Osteocyte (in vitro differentiated cells): ENCODE measurements at regions not wholly inside any gene's neighbourhood (a gene's known extent, or its start where the extent isn't known, plus 50 kb on each side); places are given as distances from the start of the nearest gene placed in this dataset.

ENCODE experiments used
- DNase-seq: peaks from one replicate; pipeline ENCODE4 v3.0.0; 2021; ENCODE audit warnings: mixed read lengths; ENCODE audit not compliant: unreplicated experiment; ENCODE audit errors: extremely low spot score
- H3K27ac Mint-ChIP-seq: one replicate; pipeline ENCODE4 v1.8.0; 2021; ENCODE audit warnings: mild to moderate bottlenecking, mixed read lengths; ENCODE audit not compliant: unreplicated experiment
- H3K27me3 Mint-ChIP-seq: one replicate; pipeline ENCODE4 v1.8.0; 2021; ENCODE audit warnings: mixed read lengths; ENCODE audit not compliant: unreplicated experiment
- H3K36me3 Mint-ChIP-seq: one replicate; pipeline ENCODE4 v1.8.0; 2021; ENCODE audit warnings: mixed read lengths; ENCODE audit not compliant: unreplicated experiment
- H3K4me1 Mint-ChIP-seq: one replicate; pipeline ENCODE4 v1.8.0; 2021; ENCODE audit warnings: mixed read lengths; ENCODE audit not compliant: unreplicated experiment
- H3K4me3 Mint-ChIP-seq: one replicate; pipeline ENCODE4 v1.8.0; 2021; ENCODE audit warnings: mild to moderate bottlenecking, moderate library complexity, mixed read lengths; ENCODE audit not compliant: unreplicated experiment
- H3K9me3 Mint-ChIP-seq: one replicate; pipeline ENCODE4 v1.8.0; 2021; ENCODE audit warnings: mixed read lengths; ENCODE audit not compliant: unreplicated experiment
- TF ChIP-seq, protein P1 (sequence below): fragments of 200-600 bp; sonication (generic); IDR thresholded peaks from 2 replicates; pipeline ENCODE4 v1.5.0; 2021; ENCODE audit warnings: antibody characterized with exemption, mild to moderate bottlenecking, moderate library complexity

- DNase-seq = no peak
- Mint-ChIP-seq H3K4me3 (no peak overlapping the region), H3K4me1 (no peaks in the 10 kb centered on the region), H3K9me3 (peaks cover 4% of the 10 kb centered on the region), H3K27me3 (no peaks in the 10 kb centered on the region), H3K36me3 (no peaks in the 10 kb centered on the region), H3K27ac (no peak overlapping the region)
- TF ChIP-seq, protein P1, sequence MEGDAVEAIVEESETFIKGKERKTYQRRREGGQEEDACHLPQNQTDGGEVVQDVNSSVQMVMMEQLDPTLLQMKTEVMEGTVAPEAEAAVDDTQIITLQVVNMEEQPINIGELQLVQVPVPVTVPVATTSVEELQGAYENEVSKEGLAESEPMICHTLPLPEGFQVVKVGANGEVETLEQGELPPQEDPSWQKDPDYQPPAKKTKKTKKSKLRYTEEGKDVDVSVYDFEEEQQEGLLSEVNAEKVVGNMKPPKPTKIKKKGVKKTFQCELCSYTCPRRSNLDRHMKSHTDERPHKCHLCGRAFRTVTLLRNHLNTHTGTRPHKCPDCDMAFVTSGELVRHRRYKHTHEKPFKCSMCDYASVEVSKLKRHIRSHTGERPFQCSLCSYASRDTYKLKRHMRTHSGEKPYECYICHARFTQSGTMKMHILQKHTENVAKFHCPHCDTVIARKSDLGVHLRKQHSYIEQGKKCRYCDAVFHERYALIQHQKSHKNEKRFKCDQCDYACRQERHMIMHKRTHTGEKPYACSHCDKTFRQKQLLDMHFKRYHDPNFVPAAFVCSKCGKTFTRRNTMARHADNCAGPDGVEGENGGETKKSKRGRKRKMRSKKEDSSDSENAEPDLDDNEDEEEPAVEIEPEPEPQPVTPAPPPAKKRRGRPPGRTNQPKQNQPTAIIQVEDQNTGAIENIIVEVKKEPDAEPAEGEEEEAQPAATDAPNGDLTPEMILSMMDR = no peak
Observed at GRCh38 chr16:73831220-73831619, 465.4 kb upstream of the PSMD7 start.

DNA sequence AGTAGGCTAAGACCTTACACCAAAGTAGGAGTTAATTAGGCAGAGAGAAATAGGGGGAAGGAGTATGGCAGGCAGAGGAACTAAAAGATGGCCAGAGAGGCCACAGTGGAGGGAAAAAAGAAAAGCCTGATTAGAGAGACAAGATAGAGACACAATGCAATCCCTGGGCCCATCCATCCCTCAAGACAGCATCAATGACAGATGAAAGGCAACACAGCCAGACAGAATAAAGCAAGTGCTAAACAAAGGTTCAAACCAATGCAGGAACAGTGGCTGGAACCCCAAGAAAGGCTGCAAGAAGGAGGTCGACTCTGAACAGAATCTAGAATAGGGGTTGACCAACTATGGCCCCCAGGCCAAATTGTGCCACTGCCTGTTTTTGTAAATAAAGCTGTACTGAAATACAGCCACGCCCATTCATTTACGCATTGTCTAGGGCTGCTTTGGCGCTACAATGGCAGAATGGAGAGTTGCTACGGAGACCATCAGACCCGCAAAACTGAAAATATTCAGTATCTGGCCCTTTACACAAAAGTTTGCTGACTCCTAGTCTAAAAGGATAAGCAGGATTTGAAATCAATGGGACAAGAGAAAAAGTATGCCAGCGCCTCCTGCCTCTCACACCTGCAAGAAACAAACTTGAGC, 473.3 kb upstream of the PSMD7 start:
- Mint-ChIP-seq H3K27me3 (no peaks in the 10 kb centered on the region), H3K9me3 (no peaks in the 10 kb centered on the region)

GRCh38 chr16:73817526-73818324, 478.9 kb upstream of the PSMD7 start:
- H3K4me3 Mint-ChIP-seq = no peak overlapping the region
- peaks cover 5% of the 10 kb centered on the region for H3K9me3 Mint-ChIP-seq
- H3K36me3 Mint-ChIP-seq = no peaks in the 10 kb centered on the region
- DNase-seq = no peak
- no peaks in the 10 kb centered on the region for H3K4me1 Mint-ChIP-seq
- H3K27ac Mint-ChIP-seq = no peak overlapping the region
- TF ChIP-seq, protein P1 = no peak
- H3K27me3 Mint-ChIP-seq = no peaks in the 10 kb centered on the region

More for the DNA sequence above, 473.3 kb upstream of the PSMD7 start:
- TF ChIP-seq, protein P1 = no peak
- Mint-ChIP-seq H3K36me3 (no peaks in the 10 kb centered on the region), H3K4me1 (no peaks in the 10 kb centered on the region), H3K27ac (no peak overlapping the region), H3K4me3 (no peak overlapping the region)
- DNase-seq = no peak

- no peaks in the 10 kb centered on the region for H3K36me3 Mint-ChIP-seq
- H3K27me3 Mint-ChIP-seq = no peaks in the 10 kb centered on the region
- H3K9me3 Mint-ChIP-seq = peaks cover 5% of the 10 kb centered on the region
- no peak overlapping the region for H3K4me3 Mint-ChIP-seq
- H3K27ac Mint-ChIP-seq = no peak overlapping the region
- TF ChIP-seq, protein P1 = no peak
- no peak for DNase-seq
- no peaks in the 10 kb centered on the region for H3K4me1 Mint-ChIP-seq
Observed at GRCh38 chr16:73813527-73813926, 483.1 kb upstream of the PSMD7 start.

DNA sequence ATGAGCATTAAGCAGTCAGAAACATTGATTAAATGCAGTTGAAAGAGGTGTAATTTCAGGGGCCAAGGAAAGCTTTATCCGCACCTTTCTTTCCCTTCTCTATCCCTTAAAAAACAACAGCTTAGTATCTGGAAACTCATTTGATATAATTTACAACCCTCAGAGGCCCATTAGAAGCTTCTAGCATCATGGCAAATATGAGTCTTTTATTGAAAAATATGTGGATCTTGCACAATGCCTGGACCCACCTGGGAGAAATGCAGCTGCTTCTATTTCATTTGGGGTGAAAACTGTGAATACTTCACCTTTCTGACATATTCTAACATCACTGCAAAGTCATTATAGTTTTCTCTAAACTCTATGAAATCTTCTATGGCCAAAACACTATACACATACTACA, 492.2 kb upstream of the PSMD7 start:
- H3K4me1 Mint-ChIP-seq = no peaks in the 10 kb centered on the region
- no peak overlapping the region for H3K27ac Mint-ChIP-seq
- H3K4me3 Mint-ChIP-seq = no peak overlapping the region
- no peaks in the 10 kb centered on the region for H3K27me3 Mint-ChIP-seq
- peaks cover 3% of the 10 kb centered on the region for H3K9me3 Mint-ChIP-seq
- no peaks in the 10 kb centered on the region for H3K36me3 Mint-ChIP-seq
- TF ChIP-seq, protein P1 = no peak
- DNase-seq = no peak
